ENCODE measurements at regions not wholly inside any gene's neighbourhood (a gene's known extent, or its start where the extent isn't known, plus 50 kb on each side); places are given as distances from the start of the nearest gene placed in this dataset.

DNA sequence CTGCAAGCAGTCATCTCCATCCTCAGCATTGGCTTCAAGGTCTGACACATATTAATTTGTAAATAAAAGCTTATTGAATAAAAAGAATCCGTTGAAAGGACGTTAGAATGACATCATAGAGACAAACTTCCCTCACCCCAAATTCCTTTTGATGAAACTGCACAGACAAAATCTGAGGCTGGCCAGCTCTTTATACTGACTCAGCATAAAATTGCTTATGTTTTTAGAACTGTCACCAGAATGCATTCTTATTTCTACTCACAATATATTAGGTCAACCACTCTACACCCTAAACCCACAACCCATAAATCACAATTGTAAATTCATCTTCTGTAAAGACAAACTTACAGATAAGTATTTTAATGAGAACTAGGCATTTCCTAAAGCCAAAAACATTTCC is 359.2 kb upstream of the TEX13C start:
- H3K36me3 Mint-ChIP-seq (ENCODE audit: unreplicated experiment): no peaks in the 10 kb centered on the region
- DNase-seq (ENCODE audit: extremely low spot score, unreplicated experiment): no peak
- H3K4me3 Mint-ChIP-seq (ENCODE audit: unreplicated experiment): no peak overlapping the region
- no peak overlapping the region for H3K27ac Mint-ChIP-seq (ENCODE audit: unreplicated experiment)
- TF ChIP-seq, protein P1, sequence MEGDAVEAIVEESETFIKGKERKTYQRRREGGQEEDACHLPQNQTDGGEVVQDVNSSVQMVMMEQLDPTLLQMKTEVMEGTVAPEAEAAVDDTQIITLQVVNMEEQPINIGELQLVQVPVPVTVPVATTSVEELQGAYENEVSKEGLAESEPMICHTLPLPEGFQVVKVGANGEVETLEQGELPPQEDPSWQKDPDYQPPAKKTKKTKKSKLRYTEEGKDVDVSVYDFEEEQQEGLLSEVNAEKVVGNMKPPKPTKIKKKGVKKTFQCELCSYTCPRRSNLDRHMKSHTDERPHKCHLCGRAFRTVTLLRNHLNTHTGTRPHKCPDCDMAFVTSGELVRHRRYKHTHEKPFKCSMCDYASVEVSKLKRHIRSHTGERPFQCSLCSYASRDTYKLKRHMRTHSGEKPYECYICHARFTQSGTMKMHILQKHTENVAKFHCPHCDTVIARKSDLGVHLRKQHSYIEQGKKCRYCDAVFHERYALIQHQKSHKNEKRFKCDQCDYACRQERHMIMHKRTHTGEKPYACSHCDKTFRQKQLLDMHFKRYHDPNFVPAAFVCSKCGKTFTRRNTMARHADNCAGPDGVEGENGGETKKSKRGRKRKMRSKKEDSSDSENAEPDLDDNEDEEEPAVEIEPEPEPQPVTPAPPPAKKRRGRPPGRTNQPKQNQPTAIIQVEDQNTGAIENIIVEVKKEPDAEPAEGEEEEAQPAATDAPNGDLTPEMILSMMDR (IDR thresholded peaks at IDR 0.05): no peak
- no peaks in the 10 kb centered on the region for H3K4me1 Mint-ChIP-seq (ENCODE audit: unreplicated experiment)
- H3K9me3 Mint-ChIP-seq (ENCODE audit: unreplicated experiment): no peaks in the 10 kb centered on the region
- no peaks in the 10 kb centered on the region for H3K27me3 Mint-ChIP-seq (ENCODE audit: unreplicated experiment)

DNA sequence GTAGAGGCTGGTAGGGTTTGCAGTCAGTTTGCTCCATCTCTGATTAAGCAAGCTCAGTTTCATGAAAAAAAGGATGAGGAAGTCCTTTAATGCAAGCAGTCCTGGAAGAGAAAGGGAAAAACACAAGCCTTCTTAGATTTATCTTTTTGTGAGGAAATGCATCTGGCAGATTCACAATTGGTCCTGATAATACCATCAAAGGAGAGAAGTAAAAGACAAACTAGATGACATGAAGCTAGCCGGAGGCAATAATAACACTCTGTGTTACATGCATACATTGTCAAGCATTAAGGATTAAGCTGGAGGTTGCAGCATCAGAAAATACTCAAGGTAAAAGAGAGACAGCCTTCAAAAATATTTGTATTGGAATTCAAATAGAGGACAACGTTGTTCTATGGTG is 356.0 kb upstream of the TEX13C start, which contains the start of gene TENM1:
TENM1 (minus strand) TSS at position 101 of the 400 bp plus-strand sequence.
- no peaks in the 10 kb centered on the region for H3K4me1 Mint-ChIP-seq (ENCODE audit: unreplicated experiment)
- no peaks in the 10 kb centered on the region for H3K27me3 Mint-ChIP-seq (ENCODE audit: unreplicated experiment)
- H3K4me3 Mint-ChIP-seq (ENCODE audit: unreplicated experiment): no peak within 1 kb of the TSS
- DNase-seq (ENCODE audit: extremely low spot score, unreplicated experiment): no peak
- TF ChIP-seq, protein P1 (IDR thresholded peaks at IDR 0.05): no peak
- no peaks in the 10 kb centered on the region for H3K36me3 Mint-ChIP-seq (ENCODE audit: unreplicated experiment)
- no peak within 1 kb of the TSS for H3K27ac Mint-ChIP-seq (ENCODE audit: unreplicated experiment)
- H3K9me3 Mint-ChIP-seq (ENCODE audit: unreplicated experiment): peaks cover 7% of the 10 kb centered on the region

DNA sequence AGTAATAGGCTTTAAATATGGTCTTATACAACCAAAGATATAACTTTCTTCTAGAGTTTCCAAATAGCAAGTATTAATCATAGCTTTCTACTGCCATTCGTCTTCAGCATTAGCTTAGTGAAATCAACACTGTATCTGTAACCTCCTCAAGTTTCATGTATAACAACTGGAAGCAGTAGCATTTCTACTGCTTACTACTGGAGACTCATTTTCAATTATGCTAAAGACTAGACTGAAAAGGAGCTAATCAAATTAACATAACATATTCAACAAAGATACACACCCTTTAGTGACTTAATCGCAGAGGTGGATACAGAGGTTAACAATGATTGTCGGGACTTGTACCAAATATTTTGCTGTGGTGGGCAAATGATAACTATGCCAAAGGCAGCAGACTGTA is 344.2 kb upstream of the TEX13C start:
- Mint-ChIP-seq H3K4me3 (ENCODE audit: unreplicated experiment) (no peak overlapping the region), H3K9me3 (ENCODE audit: unreplicated experiment) (peaks cover 8% of the 10 kb centered on the region), H3K27me3 (ENCODE audit: unreplicated experiment) (no peaks in the 10 kb centered on the region), H3K4me1 (ENCODE audit: unreplicated experiment) (no peaks in the 10 kb centered on the region), H3K36me3 (ENCODE audit: unreplicated experiment) (no peaks in the 10 kb centered on the region), H3K27ac (ENCODE audit: unreplicated experiment) (no peak overlapping the region)
- TF ChIP-seq, protein P1 (IDR thresholded peaks at IDR 0.05): no peak
- no peak for DNase-seq (ENCODE audit: extremely low spot score, unreplicated experiment)

DNA sequence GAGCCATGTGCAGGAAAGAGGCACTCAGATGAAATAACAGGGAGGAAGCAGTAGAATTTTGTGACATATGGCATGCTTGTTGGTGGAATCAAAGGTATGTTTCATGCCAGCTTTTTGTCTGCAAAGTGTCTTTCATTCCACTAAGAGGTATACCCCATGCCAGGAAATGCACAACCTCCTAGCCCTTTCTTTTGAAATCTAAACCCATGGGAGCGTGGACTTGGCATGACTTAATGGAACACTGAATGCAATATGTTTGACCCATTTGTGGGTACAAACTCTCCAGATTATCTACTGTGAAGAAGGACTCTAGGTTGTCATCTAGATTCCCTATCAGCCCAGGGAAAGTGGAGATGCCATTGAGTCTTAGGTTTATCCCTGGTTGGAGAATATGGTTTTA is 338.3 kb upstream of the TEX13C start:
- H3K4me1 Mint-ChIP-seq (ENCODE audit: unreplicated experiment): no peaks in the 10 kb centered on the region
- no peak overlapping the region for H3K4me3 Mint-ChIP-seq (ENCODE audit: unreplicated experiment)
- TF ChIP-seq, protein P1 (IDR thresholded peaks at IDR 0.05): no peak
- no peak for DNase-seq (ENCODE audit: extremely low spot score, unreplicated experiment)
- no peaks in the 10 kb centered on the region for H3K36me3 Mint-ChIP-seq (ENCODE audit: unreplicated experiment)
- H3K27me3 Mint-ChIP-seq (ENCODE audit: unreplicated experiment): no peaks in the 10 kb centered on the region
- H3K9me3 Mint-ChIP-seq (ENCODE audit: unreplicated experiment): no peaks in the 10 kb centered on the region
- H3K27ac Mint-ChIP-seq (ENCODE audit: unreplicated experiment): no peak overlapping the region

DNA sequence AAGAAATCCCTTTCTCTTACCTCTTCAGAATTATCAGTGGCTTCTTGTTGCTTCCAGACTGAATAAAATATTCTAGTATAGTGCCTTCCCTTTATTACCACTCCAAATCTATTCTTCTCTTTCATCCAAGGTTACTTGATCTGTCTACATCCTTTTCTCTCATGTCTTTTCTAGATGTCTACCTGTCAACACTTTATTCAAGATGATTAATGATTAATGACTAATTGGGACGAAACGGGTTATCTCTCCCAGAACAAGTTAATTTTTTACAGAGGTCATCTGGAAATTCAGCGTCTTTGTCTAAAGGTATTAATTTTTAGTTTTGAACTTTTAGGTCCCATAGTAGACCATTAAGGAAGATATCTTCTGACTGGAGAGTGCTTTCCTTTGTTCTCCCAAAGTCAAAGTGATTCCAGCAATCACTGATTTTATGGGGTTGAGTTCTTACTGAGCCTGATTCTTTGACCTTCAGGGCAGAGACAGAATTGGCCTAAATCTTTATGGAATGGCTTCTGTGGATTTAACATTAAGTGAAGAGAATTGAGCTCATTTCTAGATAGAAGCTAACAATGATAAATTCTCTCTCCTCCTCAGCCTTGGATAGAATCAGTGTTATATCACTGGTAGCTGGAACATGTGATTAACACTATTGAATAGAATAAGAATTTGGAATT is 335.4 kb upstream of the TEX13C start:
- DNase-seq (ENCODE audit: extremely low spot score, unreplicated experiment): no peak
- H3K9me3 Mint-ChIP-seq (ENCODE audit: unreplicated experiment): no peaks in the 10 kb centered on the region
- H3K4me1 Mint-ChIP-seq (ENCODE audit: unreplicated experiment): no peaks in the 10 kb centered on the region
- no peaks in the 10 kb centered on the region for H3K36me3 Mint-ChIP-seq (ENCODE audit: unreplicated experiment)
- no peak overlapping the region for H3K4me3 Mint-ChIP-seq (ENCODE audit: unreplicated experiment)
- TF ChIP-seq, protein P1 (IDR thresholded peaks at IDR 0.05): no peak
- no peak overlapping the region for H3K27ac Mint-ChIP-seq (ENCODE audit: unreplicated experiment)
- H3K27me3 Mint-ChIP-seq (ENCODE audit: unreplicated experiment): peaks cover 3% of the 10 kb centered on the region

All from osteocyte (in vitro differentiated cells).